ENCODE measurements at regions not wholly inside any gene's neighbourhood (a gene's known extent, or its start where the extent isn't known, plus 50 kb on each side); places are given as distances from the start of the nearest gene placed in this dataset.

- TF ChIP-seq BCLAF1 (IDR thresholded peaks at IDR 0.05; ENCODE audit: borderline replicate concordance in 1 of 2, control insufficient read depth in 1 of 2, low read depth in 2 of 2, low read length in 1 of 2) (no peak), ZNF592 (IDR thresholded peaks at IDR 0.05) (peak; percentile 37; the same call in 1 of the 2 replicates), IRF2 (CRISPR knock-in tag; IDR thresholded peaks at IDR 0.05) (no peak), EZH2 (IDR thresholded peaks at IDR 0.05; ENCODE audit: borderline replicate concordance, low read depth, low read length) (no peak), ARID1B (IDR thresholded peaks at IDR 0.05) (0 out of 2 replicates have a peak, but pooled peaks have one; percentile 18), ZNF76 (CRISPR knock-in tag; IDR thresholded peaks at IDR 0.05; ENCODE audit: borderline replicate concordance) (no peak), HMG20A (CRISPR knock-in tag; conservative IDR thresholded peaks at IDR 0.05) (no peak), TGIF2 (CRISPR knock-in tag; IDR thresholded peaks at IDR 0.05) (no peak), RFX1 (IDR thresholded peaks at IDR 0.05) (peak; percentile 11; the same call in 1 of the 2 replicates), ZNF584 (CRISPR knock-in tag; IDR thresholded peaks at IDR 0.05; ENCODE audit: low read depth) (0 out of 2 replicates have a peak, but pooled peaks have one; percentile 26)
These were observed 384.7 kb downstream of the EDEM1 start (continued) for GRCh38 chr3:5572168-5572567.
